ENCODE measurements at regions not wholly inside any gene's neighbourhood (a gene's known extent, or its start where the extent isn't known, plus 50 kb on each side); places are given as distances from the start of the nearest gene placed in this dataset.

GRCh38 chrX:99415470-99415869, 994.6 kb downstream of the PCDH19 start:
- TF ChIP-seq, protein P1, sequence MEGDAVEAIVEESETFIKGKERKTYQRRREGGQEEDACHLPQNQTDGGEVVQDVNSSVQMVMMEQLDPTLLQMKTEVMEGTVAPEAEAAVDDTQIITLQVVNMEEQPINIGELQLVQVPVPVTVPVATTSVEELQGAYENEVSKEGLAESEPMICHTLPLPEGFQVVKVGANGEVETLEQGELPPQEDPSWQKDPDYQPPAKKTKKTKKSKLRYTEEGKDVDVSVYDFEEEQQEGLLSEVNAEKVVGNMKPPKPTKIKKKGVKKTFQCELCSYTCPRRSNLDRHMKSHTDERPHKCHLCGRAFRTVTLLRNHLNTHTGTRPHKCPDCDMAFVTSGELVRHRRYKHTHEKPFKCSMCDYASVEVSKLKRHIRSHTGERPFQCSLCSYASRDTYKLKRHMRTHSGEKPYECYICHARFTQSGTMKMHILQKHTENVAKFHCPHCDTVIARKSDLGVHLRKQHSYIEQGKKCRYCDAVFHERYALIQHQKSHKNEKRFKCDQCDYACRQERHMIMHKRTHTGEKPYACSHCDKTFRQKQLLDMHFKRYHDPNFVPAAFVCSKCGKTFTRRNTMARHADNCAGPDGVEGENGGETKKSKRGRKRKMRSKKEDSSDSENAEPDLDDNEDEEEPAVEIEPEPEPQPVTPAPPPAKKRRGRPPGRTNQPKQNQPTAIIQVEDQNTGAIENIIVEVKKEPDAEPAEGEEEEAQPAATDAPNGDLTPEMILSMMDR (conservative IDR thresholded peaks at IDR 0.05): no peak
- DNase-seq: no peak
- H2AK5ac ChIP-seq (ENCODE audit: insufficient read length, low read length): no peak overlapping the region
- Mint-ChIP-seq H3K4me1 (peaks cover 7 to 10% of the 10 kb centered on the region in 2 experiments), H3K36me3 (ENCODE audit: insufficient read depth in 1 of 3, low read depth in 3 of 3) (no peaks in the 10 kb centered on the region; a peak in 1 of 7 replicates), H3K27ac (no peak overlapping the region), H3K27me3 (ENCODE audit: low read depth) (no peaks in the 10 kb centered on the region; the same call in 1 of the 2 replicates), H3K9me3 (peaks cover 5 to 8% of the 10 kb centered on the region in 2 experiments; a peak in 4 of 5 replicates), H3K4me3 (no peak overlapping the region)
- H3K4me1 ChIP-seq (ENCODE audit: insufficient read depth, low read length): no peaks in the 10 kb centered on the region; the same call in 1 of the 2 replicates
- no peak overlapping the region for H3K14ac ChIP-seq (ENCODE audit: insufficient read depth, low read length)
- no peak overlapping the region for H3K18ac ChIP-seq (ENCODE audit: insufficient read length, low read depth, low read length)
- no peak overlapping the region for H2BK120ac ChIP-seq (ENCODE audit: low read depth, low read length, poor library complexity, severe bottlenecking)
- no peaks in the 10 kb centered on the region for H4K20me1 ChIP-seq (ENCODE audit: control insufficient read depth, insufficient read depth, insufficient read length)
- no peak overlapping the region for H2BK15ac ChIP-seq (ENCODE audit: low read depth, low read length)
- H2BK5ac ChIP-seq (ENCODE audit: insufficient read length, low read length): no peak overlapping the region
- H4K8ac ChIP-seq (replicated peaks; ENCODE audit: insufficient read length, low read depth, low read length): no peak overlapping the region
- no peak overlapping the region for H3K23ac ChIP-seq (ENCODE audit: insufficient read length, low read depth, low read length)
- no peak overlapping the region for H4K5ac ChIP-seq (ENCODE audit: insufficient read length, low read depth, low read length)
- H3K56ac ChIP-seq (ENCODE audit: insufficient read length, low read depth, low read length): no peak overlapping the region
- H3K9me3 ChIP-seq (ENCODE audit: control insufficient read depth, low read depth, low read length): peaks cover 9% of the 10 kb centered on the region
- H3K4me2 ChIP-seq (ENCODE audit: insufficient read depth, insufficient read length, low read length): no peak overlapping the region
- H3T11ph ChIP-seq (ENCODE audit: low read length): no peak overlapping the region
- no peaks in the 10 kb centered on the region for H3K27me3 ChIP-seq (ENCODE audit: insufficient read depth, low read length)
- no peak overlapping the region for H2AFZ ChIP-seq (ENCODE audit: low read length)
- H3K27ac ChIP-seq (ENCODE audit: insufficient read length, low read depth, low read length): no peak overlapping the region
- H2BK12ac ChIP-seq (ENCODE audit: insufficient read length, low read depth, low read length): no peak overlapping the region
- H3K4ac ChIP-seq (ENCODE audit: low read depth, low read length): no peak overlapping the region
- WGBS (ENCODE audit: extremely low coverage, insufficient read length, low lambda C conversion rate): no CpG with 5 or more reads among the region's 1 CpG
- H3K79me1 ChIP-seq (ENCODE audit: insufficient read depth, low read depth, low read length, poor library complexity, severe bottlenecking): no peaks in the 10 kb centered on the region
- H3K79me2 ChIP-seq (ENCODE audit: insufficient read depth, low read length): 0 out of 2 replicates have a peak, but pooled peaks cover 4% of the 10 kb centered on the region
- no peaks in the 10 kb centered on the region for H3K23me2 ChIP-seq (ENCODE audit: insufficient read length, low read depth, low read length, poor library complexity, severe bottlenecking)
- H4K91ac ChIP-seq (ENCODE audit: insufficient read length, low read depth, low read length): no peak overlapping the region
- H2BK20ac ChIP-seq (ENCODE audit: low read depth, low read length, poor library complexity, severe bottlenecking): no peak overlapping the region
- no peak overlapping the region for H3K9ac ChIP-seq (ENCODE audit: extremely low read depth, insufficient read length, low read length)

Measured in H9 (cell line).